ENCODE measurements at regions not wholly inside any gene's neighbourhood (a gene's known extent, or its start where the extent isn't known, plus 50 kb on each side); places are given as distances from the start of the nearest gene placed in this dataset.

DNA sequence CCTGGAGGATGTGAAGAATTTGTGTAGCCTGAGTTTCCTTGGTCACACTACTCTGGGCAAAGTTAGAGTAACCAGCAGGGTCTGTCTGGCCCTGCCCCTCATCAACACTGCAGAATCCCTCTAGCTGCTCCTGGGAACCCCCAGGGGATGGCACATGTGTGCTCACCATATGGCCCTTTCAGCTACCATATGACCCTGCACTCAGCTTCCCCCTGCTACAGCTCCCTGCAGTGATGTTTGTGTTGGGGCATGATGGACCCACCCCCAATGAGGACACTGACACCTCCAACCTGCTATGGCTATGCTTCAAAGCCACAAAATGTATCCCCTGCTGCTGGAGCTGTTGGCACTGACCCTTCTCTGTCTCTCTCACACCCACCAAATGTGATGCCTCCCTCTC, 152.7 kb downstream of the SNX18 start:
- ChIA-PET CTCF (no interaction called here), POLR2A (ENCODE audit: unreplicated experiment) (no interaction called here)
- intact Hi-C loops (cut with micrococcal nuclease; ENCODE audit: unreplicated experiment): no loop called here
- no peak overlapping the region for H2AFZ ChIP-seq
- no TSS peak for BruUV-seq (replicated peaks)
- H3K4me1 ChIP-seq (replicated peaks; ENCODE audit: insufficient read depth): peaks cover 14% of the 10 kb centered on the region
- no peaks in the 10 kb centered on the region for H3K79me2 ChIP-seq (ENCODE audit: low read depth)
- peaks cover 15% of the 10 kb centered on the region for H3F3A ChIP-seq (ENCODE audit: insufficient read depth, low read depth)
- TF ChIP-seq, protein P1, sequence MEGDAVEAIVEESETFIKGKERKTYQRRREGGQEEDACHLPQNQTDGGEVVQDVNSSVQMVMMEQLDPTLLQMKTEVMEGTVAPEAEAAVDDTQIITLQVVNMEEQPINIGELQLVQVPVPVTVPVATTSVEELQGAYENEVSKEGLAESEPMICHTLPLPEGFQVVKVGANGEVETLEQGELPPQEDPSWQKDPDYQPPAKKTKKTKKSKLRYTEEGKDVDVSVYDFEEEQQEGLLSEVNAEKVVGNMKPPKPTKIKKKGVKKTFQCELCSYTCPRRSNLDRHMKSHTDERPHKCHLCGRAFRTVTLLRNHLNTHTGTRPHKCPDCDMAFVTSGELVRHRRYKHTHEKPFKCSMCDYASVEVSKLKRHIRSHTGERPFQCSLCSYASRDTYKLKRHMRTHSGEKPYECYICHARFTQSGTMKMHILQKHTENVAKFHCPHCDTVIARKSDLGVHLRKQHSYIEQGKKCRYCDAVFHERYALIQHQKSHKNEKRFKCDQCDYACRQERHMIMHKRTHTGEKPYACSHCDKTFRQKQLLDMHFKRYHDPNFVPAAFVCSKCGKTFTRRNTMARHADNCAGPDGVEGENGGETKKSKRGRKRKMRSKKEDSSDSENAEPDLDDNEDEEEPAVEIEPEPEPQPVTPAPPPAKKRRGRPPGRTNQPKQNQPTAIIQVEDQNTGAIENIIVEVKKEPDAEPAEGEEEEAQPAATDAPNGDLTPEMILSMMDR (conservative IDR thresholded peaks at IDR 0.05): no peak
- no peak for TF ChIP-seq EZH2 (IDR thresholded peaks at IDR 0.05; ENCODE audit: low read depth)
- peak overlapping the region; percentile 28; the same call in 1 of the 2 replicates for H3K4me2 ChIP-seq
- no peaks in the 10 kb centered on the region for H3K27me3 ChIP-seq (ENCODE audit: insufficient read depth, low read depth)
- H3K27ac ChIP-seq: peak overlapping the region; percentile 59; the same call in 1 of the 2 replicates
- H3K9me2 ChIP-seq (ENCODE audit: insufficient read depth): no peaks in the 10 kb centered on the region
- no peak overlapping the region for H3K4me3 ChIP-seq
- peaks cover 3% of the 10 kb centered on the region for H3K9me3 ChIP-seq (ENCODE audit: insufficient read depth, low read depth)
- H4K20me1 ChIP-seq (ENCODE audit: insufficient read depth): no peaks in the 10 kb centered on the region
- DNase-seq: no peak
- no peaks in the 10 kb centered on the region for H3K36me3 ChIP-seq (ENCODE audit: low read depth)

DNA sequence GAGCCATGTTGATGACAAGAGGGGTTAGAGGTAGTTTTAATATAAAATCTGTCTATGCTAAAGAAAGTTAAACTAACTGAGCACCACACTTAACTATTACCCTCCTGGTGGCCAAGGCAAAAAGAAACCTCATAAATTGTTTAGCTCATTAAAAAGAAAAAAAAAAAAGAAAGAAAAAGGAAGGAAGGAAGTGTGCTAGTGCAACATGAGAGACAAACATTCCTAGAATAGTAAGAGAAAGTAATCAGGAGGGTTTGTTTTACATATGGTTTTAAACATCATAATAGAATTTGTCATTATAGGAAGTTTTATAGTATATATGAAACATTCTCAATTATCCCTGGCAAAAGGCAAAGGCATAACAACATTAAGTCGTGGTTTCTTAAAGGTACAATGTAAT, 152.3 kb downstream of the SNX18 start:
- TF ChIP-seq, protein P1 (conservative IDR thresholded peaks at IDR 0.05): no peak
- TF ChIP-seq EZH2 (IDR thresholded peaks at IDR 0.05; ENCODE audit: low read depth): no peak
- H2AFZ ChIP-seq: no peak overlapping the region
- intact Hi-C loops (cut with micrococcal nuclease; ENCODE audit: unreplicated experiment): no loop called here
- ChIA-PET POLR2A (ENCODE audit: unreplicated experiment) (no interaction called here), CTCF (no interaction called here)
- H3K27me3 ChIP-seq (ENCODE audit: insufficient read depth, low read depth): no peaks in the 10 kb centered on the region
- H3K9me3 ChIP-seq (ENCODE audit: insufficient read depth, low read depth): peaks cover 3% of the 10 kb centered on the region
- no peak for DNase-seq
- no peak overlapping the region for H3K4me2 ChIP-seq
- H3K27ac ChIP-seq: no peak overlapping the region
- H3K9me2 ChIP-seq (ENCODE audit: insufficient read depth): no peaks in the 10 kb centered on the region
- peaks cover 14% of the 10 kb centered on the region for H3K4me1 ChIP-seq (replicated peaks; ENCODE audit: insufficient read depth)
- no TSS peak for BruUV-seq (replicated peaks)
- no peaks in the 10 kb centered on the region for H3K79me2 ChIP-seq (ENCODE audit: low read depth)
- H3K36me3 ChIP-seq (ENCODE audit: low read depth): no peaks in the 10 kb centered on the region
- H3F3A ChIP-seq (ENCODE audit: insufficient read depth, low read depth): peaks cover 15% of the 10 kb centered on the region
- H4K20me1 ChIP-seq (ENCODE audit: insufficient read depth): no peaks in the 10 kb centered on the region
- H3K4me3 ChIP-seq: no peak overlapping the region

DNA sequence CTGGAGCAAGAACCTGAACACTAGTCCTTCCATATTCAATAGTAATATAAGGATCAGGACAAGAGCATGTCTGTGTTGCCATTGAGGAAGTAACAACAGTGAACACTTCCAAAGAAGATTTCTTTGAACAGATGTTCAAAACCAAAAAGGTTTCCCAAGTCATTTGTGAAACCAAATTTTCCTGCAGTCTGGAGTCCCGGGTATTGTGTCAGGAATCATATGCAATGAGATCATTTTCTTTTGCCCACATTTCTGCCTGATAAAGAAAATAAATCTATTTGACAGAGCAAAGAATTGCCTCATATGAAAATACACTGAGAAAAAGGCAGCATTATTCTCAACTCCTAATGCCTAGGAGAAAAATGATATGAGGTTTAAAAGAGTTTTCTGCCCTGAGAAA, 151.7 kb downstream of the SNX18 start:
- no peak for DNase-seq
- Histone ChIP-seq H3K79me2 (ENCODE audit: low read depth) (no peaks in the 10 kb centered on the region), H3K27me3 (ENCODE audit: insufficient read depth, low read depth) (no peaks in the 10 kb centered on the region), H2AFZ (no peak overlapping the region), H3K9me3 (ENCODE audit: insufficient read depth, low read depth) (peaks cover 3% of the 10 kb centered on the region), H3K4me1 (replicated peaks; ENCODE audit: insufficient read depth) (peaks cover 14% of the 10 kb centered on the region), H3K4me2 (no peak overlapping the region), H3F3A (ENCODE audit: insufficient read depth, low read depth) (peaks cover 15% of the 10 kb centered on the region), H4K20me1 (ENCODE audit: insufficient read depth) (no peaks in the 10 kb centered on the region), H3K4me3 (no peak overlapping the region), H3K9me2 (ENCODE audit: insufficient read depth) (no peaks in the 10 kb centered on the region), H3K36me3 (ENCODE audit: low read depth) (no peaks in the 10 kb centered on the region), H3K27ac (no peak overlapping the region)
- ChIA-PET POLR2A (ENCODE audit: unreplicated experiment) (no interaction called here), CTCF (no interaction called here)
- BruUV-seq (replicated peaks): no TSS peak
- intact Hi-C loops (cut with micrococcal nuclease; ENCODE audit: unreplicated experiment): no loop called here
- no peak for TF ChIP-seq EZH2 (IDR thresholded peaks at IDR 0.05; ENCODE audit: low read depth)
- TF ChIP-seq, protein P1 (conservative IDR thresholded peaks at IDR 0.05): no peak

Data from PC-9 (cell line).